ENCODE measurements at regions not wholly inside any gene's neighbourhood (a gene's known extent, or its start where the extent isn't known, plus 50 kb on each side); places are given as distances from the start of the nearest gene placed in this dataset.

DNA sequence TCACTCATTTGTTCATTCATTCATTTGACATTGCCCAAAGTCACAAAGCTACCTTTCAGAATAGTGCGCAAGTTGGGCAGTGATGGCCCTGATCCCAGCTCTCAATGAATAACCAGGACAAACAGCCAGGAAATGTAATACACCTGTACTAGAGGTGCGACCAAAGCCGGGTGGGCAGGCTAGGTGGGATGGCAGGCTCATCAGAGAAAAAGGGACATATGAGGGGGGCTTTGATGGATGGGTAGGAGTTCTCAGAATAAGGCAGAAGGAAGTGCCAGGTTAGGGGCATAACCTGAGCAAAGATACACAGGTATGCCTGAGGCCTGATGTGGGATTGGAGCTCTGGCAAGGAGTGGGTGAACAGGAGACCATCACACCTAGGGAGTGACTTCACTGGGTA is 53.4 kb upstream of the SMAD6 start:
- no peak overlapping the region for H3K4me3 ChIP-seq (ENCODE audit: low read depth in 2 of 2, low read length in 1 of 2)
- ChIA-PET CTCF (interaction anchor here (2.2 to 2.3 kb wide), 2 partner anchors 9 to 49 kb away, joined by 4 to 6 read pairs; no protein-coding TSS in a partner anchor), POLR2A (no interaction called here)
- TF ChIP-seq, protein P1, sequence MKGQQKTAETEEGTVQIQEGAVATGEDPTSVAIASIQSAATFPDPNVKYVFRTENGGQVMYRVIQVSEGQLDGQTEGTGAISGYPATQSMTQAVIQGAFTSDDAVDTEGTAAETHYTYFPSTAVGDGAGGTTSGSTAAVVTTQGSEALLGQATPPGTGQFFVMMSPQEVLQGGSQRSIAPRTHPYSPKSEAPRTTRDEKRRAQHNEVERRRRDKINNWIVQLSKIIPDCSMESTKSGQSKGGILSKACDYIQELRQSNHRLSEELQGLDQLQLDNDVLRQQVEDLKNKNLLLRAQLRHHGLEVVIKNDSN (IDR thresholded peaks at IDR 0.05; ENCODE audit: borderline replicate concordance, low read depth), result no peak
- TF ChIP-seq RAD21 (IDR thresholded peaks at IDR 0.05; ENCODE audit: low read length) (no peak), TAF1 (IDR thresholded peaks at IDR 0.05; ENCODE audit: borderline replicate concordance, low read depth, low read length) (no peak), FOXM1 (IDR thresholded peaks at IDR 0.05; ENCODE audit: low read depth) (no peak), JUND (IDR thresholded peaks at IDR 0.05) (no peak), CHD2 (IDR thresholded peaks at IDR 0.05; ENCODE audit: low read length, partially characterized antibody) (no peak), MXI1 (IDR thresholded peaks at IDR 0.05; ENCODE audit: low read depth, low read length) (no peak), POLR2AphosphoS5 (IDR thresholded peaks at IDR 0.05; ENCODE audit: low read depth, low read length) (no peak), GATA2 (CRISPR knock-in tag; IDR thresholded peaks at IDR 0.05) (no peak), SIN3A (IDR thresholded peaks at IDR 0.05; ENCODE audit: borderline replicate concordance, low read depth, low read length) (no peak), EZH2phosphoT487 (IDR thresholded peaks at IDR 0.05; ENCODE audit: borderline replicate concordance, low read depth) (no peak), TCF12 (IDR thresholded peaks at IDR 0.05) (no peak), SMC3 (IDR thresholded peaks at IDR 0.05; ENCODE audit: low read depth, low read length) (no peak)
- TF ChIP-seq, protein P2, sequence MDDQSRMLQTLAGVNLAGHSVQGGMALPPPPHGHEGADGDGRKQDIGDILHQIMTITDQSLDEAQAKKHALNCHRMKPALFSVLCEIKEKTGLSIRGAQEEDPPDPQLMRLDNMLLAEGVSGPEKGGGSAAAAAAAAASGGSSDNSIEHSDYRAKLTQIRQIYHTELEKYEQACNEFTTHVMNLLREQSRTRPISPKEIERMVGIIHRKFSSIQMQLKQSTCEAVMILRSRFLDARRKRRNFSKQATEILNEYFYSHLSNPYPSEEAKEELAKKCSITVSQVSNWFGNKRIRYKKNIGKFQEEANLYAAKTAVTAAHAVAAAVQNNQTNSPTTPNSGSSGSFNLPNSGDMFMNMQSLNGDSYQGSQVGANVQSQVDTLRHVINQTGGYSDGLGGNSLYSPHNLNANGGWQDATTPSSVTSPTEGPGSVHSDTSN (IDR thresholded peaks at IDR 0.05), result no peak
- TF ChIP-seq, protein P3, sequence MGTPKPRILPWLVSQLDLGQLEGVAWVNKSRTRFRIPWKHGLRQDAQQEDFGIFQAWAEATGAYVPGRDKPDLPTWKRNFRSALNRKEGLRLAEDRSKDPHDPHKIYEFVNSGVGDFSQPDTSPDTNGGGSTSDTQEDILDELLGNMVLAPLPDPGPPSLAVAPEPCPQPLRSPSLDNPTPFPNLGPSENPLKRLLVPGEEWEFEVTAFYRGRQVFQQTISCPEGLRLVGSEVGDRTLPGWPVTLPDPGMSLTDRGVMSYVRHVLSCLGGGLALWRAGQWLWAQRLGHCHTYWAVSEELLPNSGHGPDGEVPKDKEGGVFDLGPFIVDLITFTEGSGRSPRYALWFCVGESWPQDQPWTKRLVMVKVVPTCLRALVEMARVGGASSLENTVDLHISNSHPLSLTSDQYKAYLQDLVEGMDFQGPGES (IDR thresholded peaks at IDR 0.05; ENCODE audit: low read depth, low read length), result no peak
- TF ChIP-seq, protein P4, sequence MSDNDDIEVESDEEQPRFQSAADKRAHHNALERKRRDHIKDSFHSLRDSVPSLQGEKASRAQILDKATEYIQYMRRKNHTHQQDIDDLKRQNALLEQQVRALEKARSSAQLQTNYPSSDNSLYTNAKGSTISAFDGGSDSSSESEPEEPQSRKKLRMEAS (IDR thresholded peaks at IDR 0.05; ENCODE audit: low read depth), result no peak
- TF ChIP-seq, protein P5, sequence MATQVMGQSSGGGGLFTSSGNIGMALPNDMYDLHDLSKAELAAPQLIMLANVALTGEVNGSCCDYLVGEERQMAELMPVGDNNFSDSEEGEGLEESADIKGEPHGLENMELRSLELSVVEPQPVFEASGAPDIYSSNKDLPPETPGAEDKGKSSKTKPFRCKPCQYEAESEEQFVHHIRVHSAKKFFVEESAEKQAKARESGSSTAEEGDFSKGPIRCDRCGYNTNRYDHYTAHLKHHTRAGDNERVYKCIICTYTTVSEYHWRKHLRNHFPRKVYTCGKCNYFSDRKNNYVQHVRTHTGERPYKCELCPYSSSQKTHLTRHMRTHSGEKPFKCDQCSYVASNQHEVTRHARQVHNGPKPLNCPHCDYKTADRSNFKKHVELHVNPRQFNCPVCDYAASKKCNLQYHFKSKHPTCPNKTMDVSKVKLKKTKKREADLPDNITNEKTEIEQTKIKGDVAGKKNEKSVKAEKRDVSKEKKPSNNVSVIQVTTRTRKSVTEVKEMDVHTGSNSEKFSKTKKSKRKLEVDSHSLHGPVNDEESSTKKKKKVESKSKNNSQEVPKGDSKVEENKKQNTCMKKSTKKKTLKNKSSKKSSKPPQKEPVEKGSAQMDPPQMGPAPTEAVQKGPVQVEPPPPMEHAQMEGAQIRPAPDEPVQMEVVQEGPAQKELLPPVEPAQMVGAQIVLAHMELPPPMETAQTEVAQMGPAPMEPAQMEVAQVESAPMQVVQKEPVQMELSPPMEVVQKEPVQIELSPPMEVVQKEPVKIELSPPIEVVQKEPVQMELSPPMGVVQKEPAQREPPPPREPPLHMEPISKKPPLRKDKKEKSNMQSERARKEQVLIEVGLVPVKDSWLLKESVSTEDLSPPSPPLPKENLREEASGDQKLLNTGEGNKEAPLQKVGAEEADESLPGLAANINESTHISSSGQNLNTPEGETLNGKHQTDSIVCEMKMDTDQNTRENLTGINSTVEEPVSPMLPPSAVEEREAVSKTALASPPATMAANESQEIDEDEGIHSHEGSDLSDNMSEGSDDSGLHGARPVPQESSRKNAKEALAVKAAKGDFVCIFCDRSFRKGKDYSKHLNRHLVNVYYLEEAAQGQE (IDR thresholded peaks at IDR 0.05; ENCODE audit: low read depth, low read length), result no peak
- H3K9me2 ChIP-seq, result no peaks in the 10 kb centered on the region
- peaks cover 9 to 15% of the 10 kb centered on the region in 2 experiments; a peak in 2 of 4 replicates for H3K4me1 ChIP-seq (ENCODE audit: control insufficient read depth in 1 of 2, insufficient read depth in 2 of 2, low read depth in 1 of 2, low read length in 1 of 2)
- DNase-seq, result no peak
- no peaks in the 10 kb centered on the region for H3K9me3 ChIP-seq
- no peaks in the 10 kb centered on the region for H3K27me3 ChIP-seq (ENCODE audit: insufficient read depth)
- no peak overlapping the region for H2AFZ ChIP-seq (ENCODE audit: low read depth)
- H3K36me3 ChIP-seq (replicated peaks in 1 of 2; ENCODE audit: control insufficient read depth in 1 of 2, insufficient read depth in 2 of 2, low read length in 1 of 2), result no peaks in the 10 kb centered on the region
- H4K20me1 ChIP-seq (ENCODE audit: insufficient read depth), result no peaks in the 10 kb centered on the region
- H3K9ac ChIP-seq, result no peak overlapping the region
- no peaks in the 10 kb centered on the region for H3F3A ChIP-seq (replicated peaks; ENCODE audit: insufficient read depth)
- H3K27ac ChIP-seq (ENCODE audit: low read depth in 2 of 2, low read length in 1 of 2), result no peak overlapping the region
- 78% methylated on average over 3 of the region's 3 CpGs for WGBS (ENCODE audit: low lambda C conversion rate)
- H3K4me2 ChIP-seq, result no peak overlapping the region
- no peaks in the 10 kb centered on the region for H3K79me2 ChIP-seq (ENCODE audit: insufficient read depth)

Measured in SK-N-SH (cell line).